Astrocyte of the spinal cord (primary cell): ENCODE measurements at regions not wholly inside any gene's neighbourhood (a gene's known extent, or its start where the extent isn't known, plus 50 kb on each side); places are given as distances from the start of the nearest gene placed in this dataset.

Experiments
- DNase-seq: peaks from one replicate; pipeline ENCODE4 v3.0.0; 2011; ENCODE audit warnings: low read depth, low spot score
- H3K4me3 ChIP-seq: 2 replicates; pipeline ENCODE4 v1.5.1; 2011; ENCODE audit warnings: low read depth, mild to moderate bottlenecking, low read length, moderate library complexity
- CTCF ChIP-seq: IDR thresholded peaks from 2 replicates; pipeline ENCODE4 v1.5.1; 2012; ENCODE audit warnings: low read depth, mild to moderate bottlenecking, low read length, inconsistent platforms
- in situ Hi-C: cut with HindIII; loops from 2 replicates; pipeline ENCODE4 v1.10.0; 2017; ENCODE audit warnings: low sequenced_read_pairs

- DNase-seq = no peak
- no peak overlapping the region for H3K4me3 ChIP-seq
- in situ Hi-C loops = no loop called here
- no peak for TF ChIP-seq CTCF
Observed at GRCh38 chr22:49535527-49536125, 292.0 kb downstream of the BRD1 start.

DNA sequence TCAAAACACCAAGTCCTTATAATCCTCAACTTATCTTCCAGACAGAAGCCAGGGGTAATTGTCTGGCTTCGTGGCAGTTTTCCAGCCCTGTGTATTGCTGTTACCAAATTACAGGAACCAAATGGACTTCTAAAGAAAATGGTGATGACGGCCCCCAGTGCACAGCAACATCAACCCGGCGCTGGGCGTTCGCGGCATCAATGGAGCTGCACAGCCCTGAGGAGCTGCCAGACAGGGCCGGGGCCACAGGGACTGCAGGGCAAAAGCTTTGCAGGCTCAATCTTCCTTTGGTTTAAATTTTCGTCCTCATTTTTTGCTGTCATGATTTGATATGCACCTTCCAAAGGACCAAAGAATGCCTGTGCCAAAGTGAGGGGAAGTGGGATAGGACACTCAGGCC, 292.5 kb downstream of the BRD1 start:
- no peak overlapping the region for H3K4me3 ChIP-seq
- no peak for DNase-seq
- in situ Hi-C loops = no loop called here
- no peak for TF ChIP-seq CTCF

DNA sequence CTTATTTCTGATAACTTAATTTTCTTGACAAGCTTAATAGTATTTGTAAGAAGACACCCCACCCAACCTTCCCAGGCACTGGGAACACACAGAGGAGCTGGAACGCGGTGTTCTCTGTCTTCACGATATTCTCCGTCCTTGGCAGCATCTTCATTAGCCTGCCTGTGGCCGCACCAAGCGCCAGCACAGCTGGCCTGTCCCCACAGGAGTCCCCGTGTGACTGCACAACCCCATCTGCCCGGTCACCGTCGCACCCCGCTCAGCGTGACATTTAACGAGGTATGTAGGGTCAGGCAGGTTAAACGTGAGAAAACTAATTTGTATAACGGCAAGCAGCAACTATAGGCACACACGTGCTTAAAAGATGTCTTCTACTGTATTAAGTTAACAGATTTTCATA, 293.3 kb downstream of the BRD1 start:
- no peak for DNase-seq
- no peak for TF ChIP-seq CTCF
- H3K4me3 ChIP-seq = no peak overlapping the region
- in situ Hi-C loops = no loop called here

- no peak overlapping the region for H3K4me3 ChIP-seq
- no peak for DNase-seq
- no peak for TF ChIP-seq CTCF
- in situ Hi-C loops = no loop called here
Observed at GRCh38 chr22:49533886-49534285, 293.8 kb downstream of the BRD1 start.

DNA sequence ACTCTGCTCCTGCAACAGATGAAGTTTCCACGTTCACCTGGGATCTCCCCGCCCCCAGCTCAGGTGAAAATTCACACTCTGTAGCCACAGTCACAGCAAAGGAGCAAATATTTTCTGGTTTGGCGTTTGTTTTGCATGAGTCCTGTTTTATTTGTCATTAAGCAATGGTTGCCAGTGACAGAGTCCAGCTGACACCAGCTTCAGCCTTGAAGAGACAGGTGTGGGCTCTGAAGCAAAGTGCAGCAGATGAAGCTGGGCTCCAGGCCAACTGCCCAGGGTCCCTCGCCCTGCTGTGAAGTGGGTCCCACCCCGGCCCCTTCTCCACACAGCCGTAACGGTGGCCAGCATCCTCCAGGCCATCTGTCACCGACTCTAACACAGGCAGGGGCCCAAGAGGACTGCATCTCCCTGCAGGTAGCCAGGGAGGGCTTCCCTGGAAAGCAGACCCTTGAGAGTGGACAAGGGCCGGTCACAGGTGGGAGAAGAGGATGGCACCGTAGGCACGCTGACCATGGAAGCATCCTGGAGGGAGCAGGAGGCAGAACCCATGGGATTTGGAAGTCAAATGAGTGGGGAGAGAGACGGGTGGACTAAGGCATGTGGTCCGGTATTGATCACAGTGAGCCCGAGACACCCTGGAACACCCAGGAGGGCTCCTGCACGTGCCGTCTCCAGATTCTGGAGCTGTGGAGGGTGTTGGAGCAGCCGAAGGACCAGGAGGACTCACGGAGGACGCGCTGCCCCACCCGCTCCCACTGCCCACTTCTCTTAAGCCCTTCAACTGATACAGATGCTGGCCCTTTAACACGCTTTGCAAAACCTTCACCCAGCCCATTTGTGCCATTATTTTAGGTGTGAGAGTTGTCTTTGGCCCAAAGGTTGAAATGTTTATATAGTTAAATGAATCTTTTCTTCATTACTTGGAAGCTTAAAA, 294.5 kb downstream of the BRD1 start:
- TF ChIP-seq CTCF = no peak
- in situ Hi-C loops = no loop called here
- no peak overlapping the region for H3K4me3 ChIP-seq
- no peak for DNase-seq

DNA sequence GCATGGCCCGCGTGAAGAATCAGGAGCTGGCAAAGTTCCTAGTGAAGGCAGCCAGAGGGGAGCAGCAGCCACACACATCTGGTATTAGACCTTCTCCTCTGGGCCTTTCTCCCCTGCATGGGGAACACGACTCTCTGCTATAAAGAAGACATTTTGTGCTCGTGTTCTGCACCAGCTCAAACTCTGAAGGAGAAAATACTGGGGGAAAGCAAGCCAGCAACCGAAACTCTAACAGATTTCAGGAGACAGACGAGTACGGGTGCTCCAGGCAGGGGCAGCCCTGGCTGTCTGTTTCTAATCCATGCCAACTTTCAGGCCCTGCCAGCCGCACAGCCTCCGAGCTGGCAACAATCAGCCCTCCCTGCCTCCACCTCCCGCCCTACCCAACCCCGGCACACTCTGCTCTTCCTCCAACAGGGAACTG, 296.3 kb downstream of the BRD1 start:
- no peak for DNase-seq
- H3K4me3 ChIP-seq = no peak overlapping the region
- no peak for TF ChIP-seq CTCF
- in situ Hi-C loops = no loop called here
